Calu3 (cell line): ENCODE measurements at regions not wholly inside any gene's neighbourhood (a gene's known extent, or its start where the extent isn't known, plus 50 kb on each side); places are given as distances from the start of the nearest gene placed in this dataset.
A peak's percentile ranks its signal among the peaks of the same experiment; 100 is the strongest.

Experiments used
- BruUV-seq: library from RNA; stranded (reverse); fragments of 400-500 nt; replicated peaks from 2 replicates; lab custom pipeline; 2021; lab: Mats Ljungman, UMichigan
- CTCF ChIA-PET: fragments of 300-600 bp; sonication (Branson Sonifier 250); formaldehyde crosslinking; loops from one replicate; lab custom pipeline; 2022; ENCODE audit warnings: antibody characterized with exemption; lab: Charles Lee
- DNase-seq: peaks from one replicate; pipeline ENCODE4 v3.0.0; 2022
- H3K27ac Mint-ChIP-seq: one replicate; pipeline ENCODE4 v1.8.0; 2022; ENCODE audit warnings: mixed read lengths; ENCODE audit not compliant: unreplicated experiment
- H3K27me3 Mint-ChIP-seq: one replicate; pipeline ENCODE4 v1.8.0; 2022; ENCODE audit warnings: mixed read lengths; ENCODE audit not compliant: unreplicated experiment
- H3K36me3 Mint-ChIP-seq: one replicate; pipeline ENCODE4 v1.8.0; 2022; ENCODE audit warnings: mild to moderate bottlenecking, moderate library complexity, mixed read lengths; ENCODE audit not compliant: insufficient read depth, unreplicated experiment
- H3K4me1 Mint-ChIP-seq: one replicate; pipeline ENCODE4 v1.8.0; 2022; ENCODE audit warnings: mild to moderate bottlenecking, low read depth, mixed read lengths; ENCODE audit not compliant: unreplicated experiment
- H3K4me3 Mint-ChIP-seq: one replicate; pipeline ENCODE4 v1.8.0; 2022; ENCODE audit warnings: mild to moderate bottlenecking, low read depth, moderate library complexity, mixed read lengths; ENCODE audit not compliant: unreplicated experiment
- H3K9me3 Mint-ChIP-seq: one replicate; pipeline ENCODE4 v1.8.0; 2022; ENCODE audit warnings: low read depth, mixed read lengths; ENCODE audit not compliant: unreplicated experiment
- intact Hi-C: fragments of 100-400 bp; cut with micrococcal nuclease; formaldehyde crosslinking; loops from one replicate; pipeline ENCODE4 v1.10.0; 2022; ENCODE audit not compliant: unreplicated experiment
- TF ChIP-seq, protein P1 (sequence below): fragments of 200-600 bp; IDR thresholded peaks from one replicate; pipeline ENCODE4 v1.8.0; 2022; ENCODE audit warnings: antibody characterized with exemption; ENCODE audit not compliant: unreplicated experiment

- no peaks in the 10 kb centered on the region for H3K36me3 Mint-ChIP-seq
- no peak overlapping the region for H3K4me3 Mint-ChIP-seq
- no TSS peak for BruUV-seq
- CTCF ChIA-PET = no interaction called here
- H3K27me3 Mint-ChIP-seq = no peaks in the 10 kb centered on the region
- TF ChIP-seq, protein P1, sequence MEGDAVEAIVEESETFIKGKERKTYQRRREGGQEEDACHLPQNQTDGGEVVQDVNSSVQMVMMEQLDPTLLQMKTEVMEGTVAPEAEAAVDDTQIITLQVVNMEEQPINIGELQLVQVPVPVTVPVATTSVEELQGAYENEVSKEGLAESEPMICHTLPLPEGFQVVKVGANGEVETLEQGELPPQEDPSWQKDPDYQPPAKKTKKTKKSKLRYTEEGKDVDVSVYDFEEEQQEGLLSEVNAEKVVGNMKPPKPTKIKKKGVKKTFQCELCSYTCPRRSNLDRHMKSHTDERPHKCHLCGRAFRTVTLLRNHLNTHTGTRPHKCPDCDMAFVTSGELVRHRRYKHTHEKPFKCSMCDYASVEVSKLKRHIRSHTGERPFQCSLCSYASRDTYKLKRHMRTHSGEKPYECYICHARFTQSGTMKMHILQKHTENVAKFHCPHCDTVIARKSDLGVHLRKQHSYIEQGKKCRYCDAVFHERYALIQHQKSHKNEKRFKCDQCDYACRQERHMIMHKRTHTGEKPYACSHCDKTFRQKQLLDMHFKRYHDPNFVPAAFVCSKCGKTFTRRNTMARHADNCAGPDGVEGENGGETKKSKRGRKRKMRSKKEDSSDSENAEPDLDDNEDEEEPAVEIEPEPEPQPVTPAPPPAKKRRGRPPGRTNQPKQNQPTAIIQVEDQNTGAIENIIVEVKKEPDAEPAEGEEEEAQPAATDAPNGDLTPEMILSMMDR = no peak
- no peak for DNase-seq
- H3K4me1 Mint-ChIP-seq = peaks cover 45% of the 10 kb centered on the region
- no peaks in the 10 kb centered on the region for H3K9me3 Mint-ChIP-seq
- H3K27ac Mint-ChIP-seq = no peak overlapping the region
- intact Hi-C loops = no loop called here
Measured at GRCh38 chr14:71203306-71203705, 296.0 kb downstream of the PCNX1 start.

- CTCF ChIA-PET = interaction anchor here (0.7 kb wide), 1 partner anchor 20 kb away, joined by 3 read pairs; no protein-coding TSS in a partner anchor
- no peaks in the 10 kb centered on the region for H3K9me3 Mint-ChIP-seq
- intact Hi-C loops = no loop called here
- TF ChIP-seq, protein P1 = no peak
- H3K27me3 Mint-ChIP-seq = no peaks in the 10 kb centered on the region
- H3K36me3 Mint-ChIP-seq = no peaks in the 10 kb centered on the region
- peaks cover 38% of the 10 kb centered on the region for H3K4me1 Mint-ChIP-seq
- no peak overlapping the region for H3K27ac Mint-ChIP-seq
- no peak overlapping the region for H3K4me3 Mint-ChIP-seq
- DNase-seq = no peak
- no TSS peak for BruUV-seq
Measured at GRCh38 chr14:71204231-71204630, 297.0 kb downstream of the PCNX1 start.

GRCh38 chr14:71204768-71205167 lies 297.5 kb downstream of the PCNX1 start:
- Mint-ChIP-seq H3K9me3 (no peaks in the 10 kb centered on the region), H3K4me1 (peaks cover 38% of the 10 kb centered on the region), H3K36me3 (no peaks in the 10 kb centered on the region), H3K4me3 (no peak overlapping the region), H3K27ac (no peak overlapping the region), H3K27me3 (no peaks in the 10 kb centered on the region)
- intact Hi-C loops = no loop called here
- BruUV-seq = no TSS peak
- no peak for DNase-seq
- TF ChIP-seq, protein P1 = no peak
- CTCF ChIA-PET = no interaction called here

DNA sequence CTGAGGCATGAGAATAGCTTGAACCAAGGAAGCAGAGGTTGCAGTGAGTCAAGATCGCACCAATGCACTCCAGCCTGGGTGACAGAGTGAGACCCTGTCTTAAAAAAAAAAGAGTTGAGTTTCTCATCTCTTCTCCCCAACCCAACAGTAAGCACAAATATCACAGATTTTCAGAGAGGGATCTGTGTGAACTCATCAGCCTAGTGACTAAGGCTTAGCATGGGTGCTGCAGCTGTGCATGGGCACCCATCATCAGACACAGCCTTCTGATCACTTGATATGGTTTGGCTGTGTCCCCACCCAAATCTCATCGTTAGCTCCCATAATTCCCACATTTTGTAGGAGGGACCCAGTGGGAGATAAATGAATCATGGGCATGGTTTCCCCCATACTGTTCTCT lies 298.9 kb downstream of the PCNX1 start:
- CTCF ChIA-PET = no interaction called here

More for the DNA sequence above, 298.9 kb downstream of the PCNX1 start:
- Mint-ChIP-seq H3K36me3 (no peaks in the 10 kb centered on the region), H3K9me3 (no peaks in the 10 kb centered on the region), H3K4me1 (peaks cover 38% of the 10 kb centered on the region), H3K27ac (peak overlapping the region; percentile 43), H3K27me3 (no peaks in the 10 kb centered on the region), H3K4me3 (peak overlapping the region; percentile 13)
- TF ChIP-seq, protein P1 = no peak
- no peak for DNase-seq
- BruUV-seq = no TSS peak
- intact Hi-C loops = no loop called here
